OCI-LY7 (cell line): ENCODE measurements at regions not wholly inside any gene's neighbourhood (a gene's known extent, or its start where the extent isn't known, plus 50 kb on each side); places are given as distances from the start of the nearest gene placed in this dataset.

ENCODE experiments used
- BruUV-seq: library from RNA; stranded (reverse); fragments of 400-500 nt; replicated peaks from 2 replicates; lab custom pipeline; 2021; lab: Mats Ljungman, UMichigan
- CTCF ChIA-PET: fragments of 300-600 bp; sonication (Branson Sonifier 250); formaldehyde crosslinking; loops from one replicate; lab custom pipeline; 2022; ENCODE audit warnings: antibody characterized with exemption; ENCODE audit not compliant: unreplicated experiment; lab: Charles Lee
- POLR2A ChIA-PET: fragments of 300-600 bp; sonication (Branson Sonifier 250); formaldehyde crosslinking; loops from one replicate; lab custom pipeline; 2022; ENCODE audit warnings: antibody characterized with exemption; lab: Charles Lee
- DNase-seq: peaks from one replicate; pipeline ENCODE4 v3.0.0-alpha.2; 2015; ENCODE audit warnings: low spot score
- H2AFZ ChIP-seq: fragments of 200-600 bp; sonication (generic), shearing (Covaris generic); 2 replicates; pipeline ENCODE4 v1.6.1; 2014; ENCODE audit warnings: mild to moderate bottlenecking, antibody characterized with exemption, low read length, moderate library complexity
- H3K27ac ChIP-seq: fragments of 200-600 bp; sonication (generic); 2 replicates; pipeline ENCODE4 v1.5.1; 2014; ENCODE audit warnings: mixed run types, low read depth, mild to moderate bottlenecking, moderate library complexity, low read length, inconsistent platforms; ENCODE audit not compliant: poor library complexity, severe bottlenecking
- H3K36me3 ChIP-seq: fragments of 200-600 bp; sonication (generic); 2 replicates; pipeline ENCODE4 v1.6.1; 2014; ENCODE audit warnings: mild to moderate bottlenecking, antibody characterized with exemption, low read length, moderate library complexity, mixed read lengths; ENCODE audit not compliant: insufficient read depth
- H3K4me1 ChIP-seq: fragments of 200-600 bp; sonication (generic); 2 replicates; pipeline ENCODE4 v1.5.1; 2014; ENCODE audit warnings: mild to moderate bottlenecking, low read length; ENCODE audit not compliant: insufficient read depth, poor library complexity, severe bottlenecking
- H3K4me2 ChIP-seq: fragments of 200-600 bp; sonication (generic); 2 replicates; pipeline ENCODE4 v1.6.1; 2014; ENCODE audit warnings: mild to moderate bottlenecking, low read length
- H3K4me3 ChIP-seq: fragments of 200-600 bp; sonication (generic); 2 replicates; pipeline ENCODE4 v1.5.1; 2014; ENCODE audit warnings: mild to moderate bottlenecking, low read depth, low read length; ENCODE audit not compliant: poor library complexity, severe bottlenecking
- H3K79me2 ChIP-seq: fragments of 200-600 bp; sonication (generic); 2 replicates; pipeline ENCODE4 v1.6.1; 2016; ENCODE audit warnings: low read depth, mild to moderate bottlenecking, low read length, moderate library complexity, mixed read lengths; ENCODE audit not compliant: insufficient read depth
- H3K9me2 ChIP-seq: fragments of 200-600 bp; sonication (generic); 2 replicates; pipeline ENCODE4 v1.6.1; 2016; ENCODE audit warnings: mild to moderate bottlenecking, low read length, mixed read lengths; ENCODE audit not compliant: insufficient read depth
- H3K9me3 ChIP-seq: fragments of 200-600 bp; sonication (generic); 2 replicates; pipeline ENCODE4 v1.6.1; 2014; ENCODE audit warnings: mild to moderate bottlenecking, mixed run types, low read length, mixed read lengths
- H4K20me1 ChIP-seq: fragments of 200-600 bp; sonication (generic); 2 replicates; pipeline ENCODE4 v1.6.1; 2014; ENCODE audit warnings: mild to moderate bottlenecking, antibody characterized with exemption, low read length, moderate library complexity, mixed read lengths; ENCODE audit not compliant: insufficient read depth
- EZH2phosphoT487 ChIP-seq: fragments of 200-600 bp; sonication (generic); IDR thresholded peaks from 2 replicates; pipeline ENCODE4 v1.6.1; 2018; ENCODE audit warnings: low read depth, borderline replicate concordance, mild to moderate bottlenecking, mixed run types, antibody characterized with exemption, low read length, moderate library complexity, mixed read lengths
- intact Hi-C: fragments of 100-400 bp; cut with micrococcal nuclease; formaldehyde crosslinking; loops from one replicate; pipeline ENCODE4 v1.10.0; 2022; ENCODE audit not compliant: unreplicated experiment
- TF ChIP-seq, protein P1 (sequence below): fragments of 200-600 bp; sonication (generic); conservative IDR thresholded peaks from 2 replicates; pipeline ENCODE4 v1.5.1; 2014; ENCODE audit warnings: mild to moderate bottlenecking, antibody characterized with exemption, low read length, moderate library complexity, mixed read lengths

DNA sequence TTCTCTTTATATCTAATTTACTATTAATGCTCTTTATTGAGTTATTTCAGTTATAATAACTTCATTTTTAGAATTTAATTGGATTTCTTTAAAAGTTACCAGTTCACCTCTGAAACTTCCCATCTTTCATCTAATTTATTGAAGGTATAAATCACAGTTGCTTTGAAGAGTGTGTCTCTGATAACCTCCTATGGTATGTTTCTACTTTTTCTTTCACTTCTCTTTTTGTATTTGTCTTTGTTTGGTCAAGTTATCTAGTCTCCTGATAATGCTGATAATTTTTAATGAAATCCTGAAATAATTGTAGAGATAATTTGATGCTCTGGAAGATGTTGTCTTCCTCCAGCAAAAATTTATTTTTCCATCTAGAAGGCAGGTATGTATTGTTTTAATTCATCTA, 141.6 kb upstream of the NPY2R start:
- no peaks in the 10 kb centered on the region for H4K20me1 ChIP-seq
- H3K4me3 ChIP-seq: no peak overlapping the region
- intact Hi-C loops: no loop called here
- no peaks in the 10 kb centered on the region for H3K36me3 ChIP-seq
- no peak for DNase-seq
- no peak for TF ChIP-seq EZH2phosphoT487
- TF ChIP-seq, protein P1, sequence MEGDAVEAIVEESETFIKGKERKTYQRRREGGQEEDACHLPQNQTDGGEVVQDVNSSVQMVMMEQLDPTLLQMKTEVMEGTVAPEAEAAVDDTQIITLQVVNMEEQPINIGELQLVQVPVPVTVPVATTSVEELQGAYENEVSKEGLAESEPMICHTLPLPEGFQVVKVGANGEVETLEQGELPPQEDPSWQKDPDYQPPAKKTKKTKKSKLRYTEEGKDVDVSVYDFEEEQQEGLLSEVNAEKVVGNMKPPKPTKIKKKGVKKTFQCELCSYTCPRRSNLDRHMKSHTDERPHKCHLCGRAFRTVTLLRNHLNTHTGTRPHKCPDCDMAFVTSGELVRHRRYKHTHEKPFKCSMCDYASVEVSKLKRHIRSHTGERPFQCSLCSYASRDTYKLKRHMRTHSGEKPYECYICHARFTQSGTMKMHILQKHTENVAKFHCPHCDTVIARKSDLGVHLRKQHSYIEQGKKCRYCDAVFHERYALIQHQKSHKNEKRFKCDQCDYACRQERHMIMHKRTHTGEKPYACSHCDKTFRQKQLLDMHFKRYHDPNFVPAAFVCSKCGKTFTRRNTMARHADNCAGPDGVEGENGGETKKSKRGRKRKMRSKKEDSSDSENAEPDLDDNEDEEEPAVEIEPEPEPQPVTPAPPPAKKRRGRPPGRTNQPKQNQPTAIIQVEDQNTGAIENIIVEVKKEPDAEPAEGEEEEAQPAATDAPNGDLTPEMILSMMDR: no peak
- H3K79me2 ChIP-seq: no peaks in the 10 kb centered on the region
- no peak overlapping the region for H3K27ac ChIP-seq
- no peak overlapping the region for H2AFZ ChIP-seq
- no peaks in the 10 kb centered on the region for H3K4me1 ChIP-seq
- no peak overlapping the region for H3K4me2 ChIP-seq
- BruUV-seq: no TSS peak
- H3K9me2 ChIP-seq: no peaks in the 10 kb centered on the region
- ChIA-PET CTCF (no interaction called here), POLR2A (interaction anchor here (0.5 to 0.7 kb wide), 2 partner anchors 163 to 456 kb away, joined by 4 to 9 read pairs; no protein-coding TSS in a partner anchor)
- no peaks in the 10 kb centered on the region for H3K9me3 ChIP-seq

DNA sequence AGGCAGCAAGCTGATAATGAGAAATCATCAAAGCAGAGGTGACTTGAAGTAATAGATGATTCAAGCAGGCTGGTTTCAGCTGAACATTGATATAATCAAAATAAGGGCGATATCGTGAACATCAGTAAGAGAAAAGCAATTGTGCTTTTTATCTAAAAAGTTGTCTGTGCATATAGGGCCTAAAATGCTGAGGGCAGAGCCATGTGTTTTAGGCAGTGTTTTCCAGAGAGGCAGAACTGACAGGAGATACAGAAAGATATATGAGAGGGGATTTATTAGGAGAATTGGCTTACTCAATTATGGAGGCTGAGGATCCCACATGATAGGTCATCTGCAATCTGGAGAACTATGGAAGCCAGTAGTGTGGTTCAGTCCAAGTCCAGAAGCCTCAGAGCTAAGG, 136.5 kb upstream of the NPY2R start:
- ChIA-PET POLR2A (no interaction called here), CTCF (no interaction called here)
- no peak for TF ChIP-seq EZH2phosphoT487
- TF ChIP-seq, protein P1: no peak
- no peaks in the 10 kb centered on the region for H3K4me1 ChIP-seq
- no TSS peak for BruUV-seq
- no peaks in the 10 kb centered on the region for H4K20me1 ChIP-seq
- intact Hi-C loops: no loop called here
- H3K9me2 ChIP-seq: no peaks in the 10 kb centered on the region
- H3K79me2 ChIP-seq: no peaks in the 10 kb centered on the region
- H3K36me3 ChIP-seq: no peaks in the 10 kb centered on the region
- no peak for DNase-seq
- H3K4me3 ChIP-seq: no peak overlapping the region
- no peak overlapping the region for H3K27ac ChIP-seq
- no peak overlapping the region for H3K4me2 ChIP-seq
- H2AFZ ChIP-seq: no peak overlapping the region
- H3K9me3 ChIP-seq: no peaks in the 10 kb centered on the region

DNA sequence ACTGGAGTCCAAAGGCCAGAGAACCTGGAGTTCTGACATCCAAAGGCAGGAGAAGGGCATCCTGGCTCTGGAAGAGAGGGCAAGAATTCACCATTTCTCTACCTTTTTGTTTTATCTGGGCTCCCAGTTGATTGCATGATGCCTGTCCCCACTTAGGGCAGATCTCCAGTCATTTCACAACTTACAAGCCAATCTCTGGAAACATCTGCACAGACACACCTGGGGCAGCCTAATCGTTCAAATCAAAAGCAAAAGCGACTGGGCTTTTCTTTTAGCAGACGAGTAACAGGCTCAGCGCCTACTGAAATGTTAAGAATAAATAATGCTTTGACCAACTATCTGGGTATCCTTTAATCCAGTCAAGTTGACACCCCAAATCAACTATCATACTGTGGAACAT, 136.0 kb upstream of the NPY2R start:
- no peak for DNase-seq
- no peaks in the 10 kb centered on the region for H3K9me2 ChIP-seq
- no peaks in the 10 kb centered on the region for H3K4me1 ChIP-seq
- no peak overlapping the region for H3K4me3 ChIP-seq
- CTCF ChIA-PET: no interaction called here
- no TSS peak for BruUV-seq
- H3K4me2 ChIP-seq: no peak overlapping the region
- no peak overlapping the region for H2AFZ ChIP-seq
- H3K9me3 ChIP-seq: no peaks in the 10 kb centered on the region
- H4K20me1 ChIP-seq: no peaks in the 10 kb centered on the region
- intact Hi-C loops: no loop called here
- H3K27ac ChIP-seq: no peak overlapping the region
- no peak for TF ChIP-seq EZH2phosphoT487
- TF ChIP-seq, protein P1: no peak
- POLR2A ChIA-PET: no interaction called here
- no peaks in the 10 kb centered on the region for H3K36me3 ChIP-seq
- H3K79me2 ChIP-seq: no peaks in the 10 kb centered on the region
